Esophagus squamous epithelium (tissue), 4 donors: ENCODE measurements at regions not wholly inside any gene's neighbourhood (a gene's known extent, or its start where the extent isn't known, plus 50 kb on each side); places are given as distances from the start of the nearest gene placed in this dataset.

Experiments used
- CTCF ChIP-seq, 6 experiments: fragments of 450-650 bp in 4 of 6; fragments of 200-600 bp in 2 of 6; sonication (generic) in 2 of 6; IDR thresholded peaks; one replicate each; pipeline ENCODE4 v1.5.1; 2016 to 2019; ENCODE audit warnings: antibody characterized with exemption in 6 of 6, mild to moderate bottlenecking in 4 of 6, moderate library complexity in 4 of 6
- POLR2A ChIP-seq, 4 donors: fragments of 450-650 bp; IDR thresholded peaks; one replicate each; pipeline ENCODE4 v1.6.1; 2017; ENCODE audit warnings: antibody characterized with exemption in 4 of 4, mild to moderate bottlenecking in 4 of 4, moderate library complexity in 3 of 4

- TF ChIP-seq CTCF (IDR thresholded peaks at IDR 0.05) (no peak), POLR2A (IDR thresholded peaks at IDR 0.05) (no peak)
Observed at GRCh38 chr20:5451643-5452210, 135.0 kb upstream of the PROKR2 start.
